DND-41 (cell line): ENCODE measurements at regions not wholly inside any gene's neighbourhood (a gene's known extent, or its start where the extent isn't known, plus 50 kb on each side); places are given as distances from the start of the nearest gene placed in this dataset.

Experiments used
- EZH2 ChIP-seq: IDR thresholded peaks from 3 replicates; pipeline ENCODE4 v1.6.1; 2012; ENCODE audit warnings: borderline replicate concordance, low read depth, mild to moderate bottlenecking, moderate library complexity, low read length, inconsistent platforms; ENCODE audit not compliant: severe bottlenecking
- TF ChIP-seq, protein P1 (sequence below): IDR thresholded peaks from 2 replicates; pipeline ENCODE4 v1.5.1; 2012; ENCODE audit warnings: borderline replicate concordance, low read length, moderate library complexity, mild to moderate bottlenecking; ENCODE audit not compliant: poor library complexity, severe bottlenecking; ENCODE audit errors: extremely low read depth

DNA sequence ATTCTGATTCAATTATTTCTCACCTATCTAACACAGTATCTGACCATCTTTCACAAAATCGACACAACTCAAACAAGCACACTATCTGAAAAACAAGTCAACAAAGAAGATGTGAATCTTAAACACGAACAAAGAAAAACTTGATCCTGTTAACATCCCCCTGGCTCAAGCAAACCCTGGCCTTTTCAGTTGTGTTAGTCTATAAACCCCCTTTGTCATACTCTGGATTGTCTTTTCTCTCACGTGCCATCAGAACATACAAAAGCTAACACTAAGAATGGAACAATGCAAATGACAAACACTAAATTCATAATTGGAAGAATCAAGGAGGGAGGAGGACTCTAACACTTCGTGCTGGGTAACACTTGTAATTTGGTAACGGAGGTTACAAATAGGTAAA lies 168.7 kb downstream of the GASK1B start:
- TF ChIP-seq, protein P1, sequence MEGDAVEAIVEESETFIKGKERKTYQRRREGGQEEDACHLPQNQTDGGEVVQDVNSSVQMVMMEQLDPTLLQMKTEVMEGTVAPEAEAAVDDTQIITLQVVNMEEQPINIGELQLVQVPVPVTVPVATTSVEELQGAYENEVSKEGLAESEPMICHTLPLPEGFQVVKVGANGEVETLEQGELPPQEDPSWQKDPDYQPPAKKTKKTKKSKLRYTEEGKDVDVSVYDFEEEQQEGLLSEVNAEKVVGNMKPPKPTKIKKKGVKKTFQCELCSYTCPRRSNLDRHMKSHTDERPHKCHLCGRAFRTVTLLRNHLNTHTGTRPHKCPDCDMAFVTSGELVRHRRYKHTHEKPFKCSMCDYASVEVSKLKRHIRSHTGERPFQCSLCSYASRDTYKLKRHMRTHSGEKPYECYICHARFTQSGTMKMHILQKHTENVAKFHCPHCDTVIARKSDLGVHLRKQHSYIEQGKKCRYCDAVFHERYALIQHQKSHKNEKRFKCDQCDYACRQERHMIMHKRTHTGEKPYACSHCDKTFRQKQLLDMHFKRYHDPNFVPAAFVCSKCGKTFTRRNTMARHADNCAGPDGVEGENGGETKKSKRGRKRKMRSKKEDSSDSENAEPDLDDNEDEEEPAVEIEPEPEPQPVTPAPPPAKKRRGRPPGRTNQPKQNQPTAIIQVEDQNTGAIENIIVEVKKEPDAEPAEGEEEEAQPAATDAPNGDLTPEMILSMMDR: no peak
- no peak for TF ChIP-seq EZH2
